OCI-LY7 (cell line): ENCODE measurements at regions not wholly inside any gene's neighbourhood (a gene's known extent, or its start where the extent isn't known, plus 50 kb on each side); places are given as distances from the start of the nearest gene placed in this dataset.

ENCODE experiments used
- BruUV-seq: library from RNA; stranded (reverse); fragments of 400-500 nt; replicated peaks from 2 replicates; lab custom pipeline; 2021; lab: Mats Ljungman, UMichigan
- CTCF ChIA-PET: fragments of 300-600 bp; sonication (Branson Sonifier 250); formaldehyde crosslinking; loops from one replicate; lab custom pipeline; 2022; ENCODE audit warnings: antibody characterized with exemption; ENCODE audit not compliant: unreplicated experiment; lab: Charles Lee
- POLR2A ChIA-PET: fragments of 300-600 bp; sonication (Branson Sonifier 250); formaldehyde crosslinking; loops from one replicate; lab custom pipeline; 2022; ENCODE audit warnings: antibody characterized with exemption; lab: Charles Lee
- DNase-seq: peaks from one replicate; pipeline ENCODE4 v3.0.0-alpha.2; 2015; ENCODE audit warnings: low spot score
- H2AFZ ChIP-seq: fragments of 200-600 bp; sonication (generic), shearing (Covaris generic); 2 replicates; pipeline ENCODE4 v1.6.1; 2014; ENCODE audit warnings: mild to moderate bottlenecking, antibody characterized with exemption, low read length, moderate library complexity
- H3K27ac ChIP-seq: fragments of 200-600 bp; sonication (generic); 2 replicates; pipeline ENCODE4 v1.5.1; 2014; ENCODE audit warnings: mixed run types, low read depth, mild to moderate bottlenecking, moderate library complexity, low read length, inconsistent platforms; ENCODE audit not compliant: poor library complexity, severe bottlenecking
- H3K36me3 ChIP-seq: fragments of 200-600 bp; sonication (generic); 2 replicates; pipeline ENCODE4 v1.6.1; 2014; ENCODE audit warnings: mild to moderate bottlenecking, antibody characterized with exemption, low read length, moderate library complexity, mixed read lengths; ENCODE audit not compliant: insufficient read depth
- H3K4me1 ChIP-seq: fragments of 200-600 bp; sonication (generic); 2 replicates; pipeline ENCODE4 v1.5.1; 2014; ENCODE audit warnings: mild to moderate bottlenecking, low read length; ENCODE audit not compliant: insufficient read depth, poor library complexity, severe bottlenecking
- H3K4me2 ChIP-seq: fragments of 200-600 bp; sonication (generic); 2 replicates; pipeline ENCODE4 v1.6.1; 2014; ENCODE audit warnings: mild to moderate bottlenecking, low read length
- H3K4me3 ChIP-seq: fragments of 200-600 bp; sonication (generic); 2 replicates; pipeline ENCODE4 v1.5.1; 2014; ENCODE audit warnings: mild to moderate bottlenecking, low read depth, low read length; ENCODE audit not compliant: poor library complexity, severe bottlenecking
- H3K79me2 ChIP-seq: fragments of 200-600 bp; sonication (generic); 2 replicates; pipeline ENCODE4 v1.6.1; 2016; ENCODE audit warnings: low read depth, mild to moderate bottlenecking, low read length, moderate library complexity, mixed read lengths; ENCODE audit not compliant: insufficient read depth
- H3K9me2 ChIP-seq: fragments of 200-600 bp; sonication (generic); 2 replicates; pipeline ENCODE4 v1.6.1; 2016; ENCODE audit warnings: mild to moderate bottlenecking, low read length, mixed read lengths; ENCODE audit not compliant: insufficient read depth
- H3K9me3 ChIP-seq: fragments of 200-600 bp; sonication (generic); 2 replicates; pipeline ENCODE4 v1.6.1; 2014; ENCODE audit warnings: mild to moderate bottlenecking, mixed run types, low read length, mixed read lengths
- H4K20me1 ChIP-seq: fragments of 200-600 bp; sonication (generic); 2 replicates; pipeline ENCODE4 v1.6.1; 2014; ENCODE audit warnings: mild to moderate bottlenecking, antibody characterized with exemption, low read length, moderate library complexity, mixed read lengths; ENCODE audit not compliant: insufficient read depth
- EZH2phosphoT487 ChIP-seq: fragments of 200-600 bp; sonication (generic); IDR thresholded peaks from 2 replicates; pipeline ENCODE4 v1.6.1; 2018; ENCODE audit warnings: low read depth, borderline replicate concordance, mild to moderate bottlenecking, mixed run types, antibody characterized with exemption, low read length, moderate library complexity, mixed read lengths
- intact Hi-C: fragments of 100-400 bp; cut with micrococcal nuclease; formaldehyde crosslinking; loops from one replicate; pipeline ENCODE4 v1.10.0; 2022; ENCODE audit not compliant: unreplicated experiment
- TF ChIP-seq, protein P1 (sequence below): fragments of 200-600 bp; sonication (generic); conservative IDR thresholded peaks from 2 replicates; pipeline ENCODE4 v1.5.1; 2014; ENCODE audit warnings: mild to moderate bottlenecking, antibody characterized with exemption, low read length, moderate library complexity, mixed read lengths

DNA sequence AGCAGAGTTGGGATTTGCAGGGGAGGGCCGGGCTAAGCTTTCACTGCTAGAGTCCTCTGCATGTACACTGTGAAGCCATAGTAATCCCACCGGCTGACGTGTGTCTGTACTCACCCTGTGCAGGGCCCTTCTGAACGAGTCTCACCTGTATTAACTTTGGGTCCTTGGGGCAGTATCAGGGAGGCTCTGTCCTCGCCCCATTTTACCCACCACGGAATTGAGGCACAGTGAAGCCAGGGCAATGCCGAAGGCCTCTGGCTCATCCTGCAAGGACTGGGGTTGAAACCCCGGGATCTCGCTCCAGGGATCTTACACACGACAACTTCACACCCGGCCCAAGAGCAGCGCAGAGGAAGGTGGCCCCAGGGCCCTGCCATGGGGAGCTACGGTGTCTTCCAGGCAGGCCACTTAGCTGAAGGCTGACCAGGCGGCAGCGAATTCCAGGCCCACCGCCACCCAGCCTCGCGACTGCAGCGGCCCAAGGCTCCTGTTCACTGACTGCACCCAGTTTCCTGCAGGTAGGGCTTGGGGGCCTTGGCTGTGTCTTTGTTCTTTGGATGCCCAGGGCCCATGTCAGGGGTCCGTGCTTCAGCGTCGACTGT, 75.5 kb upstream of the ADRA2C start:
- POLR2A ChIA-PET, result no interaction called here

DNA sequence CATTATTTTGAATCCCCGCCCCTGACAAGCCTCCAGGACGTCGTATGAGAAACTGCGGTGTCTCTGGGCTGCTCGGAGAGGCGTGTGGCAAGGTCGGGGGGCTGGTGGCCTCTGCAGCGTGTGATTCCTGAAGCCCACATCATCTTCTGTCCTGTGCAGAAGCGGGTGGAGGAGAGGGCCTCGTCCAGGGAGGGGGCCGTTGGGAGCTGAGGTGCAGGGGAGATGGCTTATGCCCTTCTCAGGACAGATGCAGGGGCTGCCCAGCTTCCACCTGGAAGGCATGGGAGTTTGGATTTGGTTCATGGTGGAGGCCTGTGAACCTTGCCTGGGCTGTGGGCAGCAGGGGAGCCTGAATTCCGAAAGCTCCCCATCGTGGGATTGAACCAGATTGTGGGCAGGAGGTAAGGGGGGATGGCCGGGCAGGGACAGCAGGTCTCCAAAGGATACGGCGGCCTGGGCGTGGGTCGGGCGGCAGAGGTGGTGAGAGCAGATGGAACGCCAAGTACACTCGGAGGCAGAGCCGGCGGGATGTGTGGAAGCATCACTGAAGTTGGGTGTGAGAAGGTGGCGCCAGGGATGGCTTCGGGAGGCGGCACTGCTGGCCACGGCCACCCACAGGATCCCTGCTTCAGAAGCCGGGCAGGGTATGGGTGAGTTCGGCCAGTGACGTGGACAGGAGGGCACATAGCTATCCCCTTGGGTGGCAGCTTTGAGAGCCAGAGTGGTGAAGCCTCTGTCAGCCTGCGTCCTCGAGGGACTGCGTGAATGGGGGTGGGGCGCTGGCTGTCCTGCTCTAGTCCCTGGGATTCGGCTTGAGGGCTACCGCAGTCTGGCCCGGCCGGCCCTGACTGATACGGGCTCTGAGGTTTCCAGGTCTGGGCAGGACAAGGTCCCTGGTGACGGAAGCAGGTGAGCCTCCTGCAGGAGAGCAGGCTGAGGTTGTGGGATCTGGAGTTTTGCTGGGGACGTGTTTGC, 76.3 kb upstream of the ADRA2C start:
- no peak overlapping the region for H3K4me2 ChIP-seq
- intact Hi-C loops, result no loop called here

More for the DNA sequence above, 75.5 kb upstream of the ADRA2C start:
- Histone ChIP-seq H3K27ac (no peak overlapping the region), H3K4me3 (no peak overlapping the region), H3K9me2 (no peaks in the 10 kb centered on the region), H4K20me1 (no peaks in the 10 kb centered on the region), H3K9me3 (no peaks in the 10 kb centered on the region), H3K79me2 (no peaks in the 10 kb centered on the region), H3K36me3 (no peaks in the 10 kb centered on the region), H3K4me2 (no peak overlapping the region), H3K4me1 (no peaks in the 10 kb centered on the region), H2AFZ (no peak overlapping the region)
- BruUV-seq, result no TSS peak
- intact Hi-C loops, result no loop called here
- no peak for TF ChIP-seq EZH2phosphoT487
- TF ChIP-seq, protein P1, sequence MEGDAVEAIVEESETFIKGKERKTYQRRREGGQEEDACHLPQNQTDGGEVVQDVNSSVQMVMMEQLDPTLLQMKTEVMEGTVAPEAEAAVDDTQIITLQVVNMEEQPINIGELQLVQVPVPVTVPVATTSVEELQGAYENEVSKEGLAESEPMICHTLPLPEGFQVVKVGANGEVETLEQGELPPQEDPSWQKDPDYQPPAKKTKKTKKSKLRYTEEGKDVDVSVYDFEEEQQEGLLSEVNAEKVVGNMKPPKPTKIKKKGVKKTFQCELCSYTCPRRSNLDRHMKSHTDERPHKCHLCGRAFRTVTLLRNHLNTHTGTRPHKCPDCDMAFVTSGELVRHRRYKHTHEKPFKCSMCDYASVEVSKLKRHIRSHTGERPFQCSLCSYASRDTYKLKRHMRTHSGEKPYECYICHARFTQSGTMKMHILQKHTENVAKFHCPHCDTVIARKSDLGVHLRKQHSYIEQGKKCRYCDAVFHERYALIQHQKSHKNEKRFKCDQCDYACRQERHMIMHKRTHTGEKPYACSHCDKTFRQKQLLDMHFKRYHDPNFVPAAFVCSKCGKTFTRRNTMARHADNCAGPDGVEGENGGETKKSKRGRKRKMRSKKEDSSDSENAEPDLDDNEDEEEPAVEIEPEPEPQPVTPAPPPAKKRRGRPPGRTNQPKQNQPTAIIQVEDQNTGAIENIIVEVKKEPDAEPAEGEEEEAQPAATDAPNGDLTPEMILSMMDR, result no peak
- DNase-seq, result no peak
- CTCF ChIA-PET, result no interaction called here

More for the DNA sequence above, 76.3 kb upstream of the ADRA2C start:
- Histone ChIP-seq H3K4me3 (no peak overlapping the region), H4K20me1 (no peaks in the 10 kb centered on the region), H3K9me3 (no peaks in the 10 kb centered on the region), H3K79me2 (no peaks in the 10 kb centered on the region), H3K36me3 (no peaks in the 10 kb centered on the region), H3K9me2 (no peaks in the 10 kb centered on the region), H2AFZ (no peak overlapping the region), H3K27ac (no peak overlapping the region), H3K4me1 (no peaks in the 10 kb centered on the region)
- no peak for DNase-seq
- TF ChIP-seq, protein P1, result no peak
- TF ChIP-seq EZH2phosphoT487, result no peak
- POLR2A ChIA-PET, result no interaction called here
- BruUV-seq, result no TSS peak
- CTCF ChIA-PET, result no interaction called here
